DMS153 treated with DMSO at 0.1 percent for 48 hours (cell line): ENCODE measurements at regions not wholly inside any gene's neighbourhood (a gene's known extent, or its start where the extent isn't known, plus 50 kb on each side); places are given as distances from the start of the nearest gene placed in this dataset.

Source experiments
- DNase-seq: peaks from one replicate; lab custom pipeline; 2025; ENCODE audit not compliant: unreplicated experiment; lab: John Stamatoyannopoulos, UW

DNA sequence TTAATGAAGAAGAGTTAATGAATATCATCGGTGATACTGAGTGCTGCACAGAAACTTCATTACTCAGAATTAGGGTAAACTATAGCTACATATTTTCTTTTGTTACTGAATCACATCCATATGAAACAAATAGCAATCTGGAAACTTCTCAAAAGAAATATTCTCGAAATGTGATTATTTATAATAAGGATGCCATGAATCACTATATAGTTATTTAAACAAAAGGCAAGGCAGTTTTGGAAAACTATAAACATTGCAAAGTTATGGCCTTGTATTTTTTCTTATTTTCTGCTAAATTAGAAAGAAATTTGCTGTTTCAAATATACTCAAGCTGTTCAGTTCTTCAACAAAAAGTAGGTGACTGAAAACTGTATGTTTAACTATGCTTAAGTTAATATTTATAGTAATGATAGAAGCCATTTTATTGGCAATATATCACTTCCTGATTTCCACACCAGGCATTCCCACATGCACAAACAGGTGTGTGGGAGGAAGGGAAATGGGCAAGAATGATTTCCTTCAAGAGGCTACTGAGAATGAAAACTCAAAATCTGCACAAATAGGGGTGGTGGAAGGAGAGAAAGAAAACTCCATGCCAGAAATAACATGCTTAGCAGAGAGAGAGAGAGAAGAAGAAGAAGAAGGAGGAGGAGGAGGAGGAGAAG is 74.5 kb upstream of the FRY start:
- no peak for DNase-seq

DNA sequence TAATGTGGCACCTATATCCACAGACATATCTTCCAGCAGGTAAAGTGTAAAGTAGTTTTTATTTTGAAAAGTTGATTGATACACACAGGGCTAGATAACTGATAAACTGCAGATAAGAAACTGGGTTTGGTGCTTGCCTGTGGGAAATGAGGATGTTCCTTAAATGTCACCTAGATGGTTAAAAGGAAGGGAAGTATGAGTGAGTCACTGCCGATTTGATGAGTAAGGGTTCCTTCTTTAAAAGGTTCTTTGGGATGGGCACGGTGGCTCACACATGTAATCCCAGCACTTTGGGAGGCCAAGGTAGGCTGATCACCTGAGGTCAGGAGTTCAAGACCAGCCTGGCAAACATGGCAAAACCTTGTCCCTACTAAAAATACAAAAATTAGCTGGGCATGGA is 73.8 kb upstream of the FRY start:
- DNase-seq: no peak

DNA sequence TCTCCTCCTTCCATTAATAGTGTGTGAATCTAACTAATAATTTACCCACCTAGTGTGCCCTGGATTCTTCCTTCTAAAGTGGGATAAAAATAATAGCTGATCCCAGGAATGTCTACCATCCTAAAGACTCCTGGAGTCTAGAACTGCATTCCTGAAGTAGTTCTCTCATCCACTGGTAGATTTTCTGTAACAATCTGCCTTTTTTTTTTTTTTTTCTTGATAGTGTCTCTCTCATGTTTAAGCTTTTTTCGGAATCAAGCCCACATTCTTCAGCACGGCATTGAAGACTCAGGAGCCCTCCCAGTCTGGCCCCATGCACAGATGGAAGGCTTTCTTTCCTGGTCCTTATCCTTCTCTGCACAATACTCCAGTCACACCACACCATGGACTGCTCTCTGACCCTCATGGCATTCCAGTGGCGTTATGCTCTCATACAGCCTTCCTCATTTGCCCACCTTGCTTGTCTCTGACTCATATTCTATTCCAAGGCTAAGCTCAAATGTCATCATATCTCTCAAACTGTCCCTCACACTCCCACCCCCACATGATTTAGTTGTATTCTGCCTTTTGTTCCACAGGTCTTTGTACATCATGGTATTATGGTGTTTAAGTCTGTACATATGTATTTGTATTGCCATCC is 68.7 kb upstream of the FRY start:
- no peak for DNase-seq

DNA sequence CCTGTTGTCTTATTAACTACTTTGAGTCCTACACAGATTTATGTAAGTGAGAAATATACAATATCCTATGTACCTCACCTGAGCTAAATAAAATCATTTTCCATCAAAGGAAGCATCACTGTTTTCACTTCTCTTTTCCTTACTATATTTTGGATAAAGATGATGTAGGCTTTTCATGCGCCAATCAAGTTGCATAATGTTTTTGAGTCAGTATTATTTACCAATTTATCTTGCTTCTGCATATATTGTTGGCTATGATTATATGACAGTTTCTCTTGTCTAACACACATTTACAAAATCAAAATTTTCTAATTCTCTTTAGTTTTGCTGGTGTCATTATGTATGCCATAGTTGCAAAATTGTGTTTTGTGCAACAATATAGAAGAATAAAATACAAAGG is 67.9 kb upstream of the FRY start:
- no peak for DNase-seq

DNA sequence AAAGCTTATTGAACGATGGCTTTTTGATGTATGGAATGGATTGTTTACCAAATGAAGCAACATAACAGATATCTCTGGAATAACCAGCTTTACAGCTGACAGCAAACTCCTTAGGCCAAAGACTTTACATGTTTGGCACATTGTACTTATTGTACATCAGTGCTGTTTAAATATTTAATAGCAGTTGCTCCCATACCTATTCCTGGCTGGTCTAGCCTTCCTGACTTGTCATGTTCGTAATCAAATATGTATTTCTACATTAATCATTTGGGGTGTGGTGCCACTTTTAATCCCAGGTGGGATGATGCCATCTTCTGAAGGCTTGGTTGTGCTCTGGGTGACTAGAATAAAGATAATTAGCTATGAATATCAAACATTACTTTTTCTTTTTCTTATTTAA is 67.4 kb upstream of the FRY start:
- no peak for DNase-seq

DNA sequence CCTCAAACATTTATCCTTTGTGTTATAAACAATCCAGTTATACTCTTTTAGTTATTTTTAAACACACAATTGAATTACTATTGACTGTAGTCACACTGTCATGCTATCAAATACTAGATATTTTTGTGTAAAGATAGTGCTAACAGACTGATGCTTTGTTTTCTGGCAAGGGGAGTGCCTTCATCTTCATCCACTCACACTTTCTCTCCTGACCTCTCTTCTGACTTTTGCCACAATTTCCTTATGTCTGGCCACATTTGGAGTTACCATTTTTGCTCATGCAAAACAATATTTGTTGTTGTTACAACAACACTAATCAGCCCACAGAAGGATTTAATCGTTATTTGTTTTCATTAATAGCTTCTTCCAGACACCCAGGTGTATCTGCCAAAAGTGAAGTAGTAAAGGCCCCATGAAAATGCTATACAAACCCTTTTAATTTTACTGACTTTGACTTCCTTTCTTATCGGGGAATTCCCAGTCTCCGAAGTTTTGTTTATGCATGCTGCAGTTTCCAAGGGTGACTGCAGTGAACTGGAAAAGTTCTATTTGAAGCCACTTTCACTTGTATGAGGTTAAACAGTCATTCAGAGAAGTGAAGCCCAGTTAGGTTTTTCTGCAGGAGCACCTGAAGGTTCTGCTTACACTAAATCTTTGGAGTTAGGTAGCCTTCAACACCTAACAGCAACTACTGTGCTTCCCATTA is 66.1 kb upstream of the FRY start:
- DNase-seq: no peak

DNA sequence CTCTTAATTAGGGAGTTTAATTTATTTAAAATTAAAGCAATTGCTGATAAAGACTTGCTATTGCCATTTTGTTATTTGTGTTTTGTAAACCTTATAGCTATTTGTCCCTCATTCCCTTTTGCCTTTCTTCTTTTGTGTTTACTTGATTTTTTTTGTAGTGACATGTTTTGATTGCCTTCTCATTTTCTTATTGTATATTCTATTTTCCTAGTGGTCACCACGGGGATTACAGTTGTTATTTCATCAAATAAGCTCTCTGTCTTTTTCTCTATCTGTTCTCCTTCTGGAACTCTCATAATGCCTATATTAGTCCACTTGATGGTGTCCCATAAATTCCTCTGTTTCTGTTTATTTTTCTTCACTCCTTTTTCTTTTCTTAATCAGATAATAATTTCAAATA is 64.4 kb upstream of the FRY start:
- DNase-seq: no peak

DNA sequence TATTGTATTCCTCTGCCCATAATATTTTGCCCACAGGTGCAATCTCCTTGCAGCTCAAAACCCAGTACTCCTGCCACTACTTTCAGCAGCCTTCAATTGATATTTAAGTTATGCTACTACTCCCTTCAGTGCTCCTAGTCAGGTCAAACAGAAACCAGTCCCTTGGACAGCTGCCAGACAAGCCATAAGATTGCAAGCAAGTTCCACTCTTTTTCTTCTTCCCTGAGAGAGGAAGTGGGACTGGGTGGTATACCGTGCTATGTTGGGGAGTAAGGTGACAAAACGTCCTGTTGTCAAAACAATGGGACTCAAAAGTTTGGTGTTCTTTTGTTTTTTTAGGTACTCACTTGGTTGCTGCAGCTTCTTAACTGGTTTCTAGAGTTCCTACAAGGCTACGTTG is 63.1 kb upstream of the FRY start:
- DNase-seq: no peak

DNA sequence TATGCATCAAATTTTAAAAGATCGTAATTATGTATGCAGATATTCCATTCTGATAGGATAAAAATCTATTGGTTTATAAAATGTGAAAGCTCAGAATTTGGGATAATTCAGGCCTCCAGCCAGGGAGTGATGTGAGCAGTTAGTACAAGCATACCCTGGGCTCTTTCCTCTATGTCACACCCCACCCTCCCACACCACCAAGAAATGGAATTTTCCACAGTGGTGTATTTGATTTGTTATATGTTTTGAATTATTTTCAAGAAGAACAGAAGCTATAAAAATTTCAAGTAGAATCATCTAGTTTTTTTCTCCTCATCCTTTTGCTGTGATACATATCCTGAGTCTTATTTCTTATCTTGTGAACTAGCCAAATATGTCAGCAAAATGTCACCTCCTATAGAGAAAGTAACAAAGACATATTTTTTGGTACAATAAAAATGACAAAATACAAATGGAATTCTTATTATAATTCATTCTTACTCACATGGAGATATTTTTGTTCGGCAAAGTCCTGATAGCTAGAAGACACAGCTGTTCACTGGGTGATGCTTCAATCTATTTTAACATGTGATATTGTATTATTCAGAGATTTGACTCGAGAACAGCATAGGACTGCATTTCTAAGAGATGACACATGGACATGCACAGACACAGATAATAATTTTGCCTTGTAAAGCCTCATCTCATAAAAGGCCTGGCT is 61.2 kb upstream of the FRY start:
- DNase-seq: no peak

DNA sequence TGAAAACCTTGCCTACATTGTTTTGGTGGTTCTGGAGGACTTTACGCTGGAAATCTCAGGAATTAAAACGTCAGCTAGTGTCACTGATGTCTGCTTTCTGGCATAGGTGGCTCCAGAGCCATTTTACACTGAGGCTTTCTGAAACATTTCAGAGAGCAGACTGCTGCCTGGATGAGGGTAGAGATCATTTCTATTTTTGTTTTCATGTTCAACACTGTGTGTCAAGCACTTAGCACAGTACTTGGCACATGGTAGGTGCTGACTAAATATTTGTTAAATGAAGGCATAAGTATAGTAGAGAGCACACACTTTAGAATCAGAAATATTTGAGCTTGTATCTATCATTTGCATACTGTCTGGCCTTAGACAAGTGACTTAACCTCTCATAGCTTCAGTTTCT is 59.1 kb upstream of the FRY start:
- no peak for DNase-seq

DNA sequence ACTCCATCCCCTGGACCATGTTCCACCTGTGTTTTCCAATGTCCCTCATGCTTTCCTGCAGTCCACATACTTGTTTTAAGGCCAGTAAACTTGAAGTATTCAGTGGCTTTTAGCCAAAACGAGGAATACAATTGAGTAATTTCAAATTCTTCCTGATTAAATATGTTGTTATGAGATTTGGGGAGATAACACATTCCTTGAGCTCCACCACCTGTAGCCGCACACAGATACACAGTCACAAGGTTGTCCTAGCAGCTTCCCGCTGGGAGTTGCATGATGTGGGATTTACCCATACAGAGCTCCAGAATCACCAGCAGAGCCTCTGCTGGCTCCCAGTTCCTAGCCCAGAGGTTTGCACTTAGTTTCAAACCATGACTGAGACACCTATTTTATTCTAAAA is 53.6 kb upstream of the FRY start:
- no peak for DNase-seq

DNA sequence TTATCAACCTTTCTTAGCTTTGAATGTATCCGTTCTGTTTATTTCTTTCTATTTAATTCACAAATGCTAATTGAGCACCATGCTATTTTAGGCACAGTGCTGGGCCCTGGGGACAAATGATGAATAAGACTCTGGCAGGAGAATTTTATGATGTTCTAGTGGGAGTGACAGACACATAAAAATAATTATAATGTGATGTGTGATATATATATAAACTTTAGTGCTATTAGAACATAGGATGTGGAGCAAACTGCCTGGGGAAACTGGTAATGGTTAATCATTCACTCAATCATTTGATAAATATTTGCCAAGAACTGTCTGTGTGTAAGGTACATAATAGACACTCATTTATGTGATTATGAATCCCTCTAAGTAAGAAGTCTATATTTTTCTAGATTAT is 50.7 kb upstream of the FRY start:
- DNase-seq: no peak
